Suprapubic skin (tissue), 3 donors: ENCODE measurements at regions not wholly inside any gene's neighbourhood (a gene's known extent, or its start where the extent isn't known, plus 50 kb on each side); places are given as distances from the start of the nearest gene placed in this dataset.

Source experiments
- POLR2A ChIP-seq, 2 donors: fragments of 450-650 bp; IDR thresholded peaks; one replicate each; pipeline ENCODE4 v1.6.1; 2017; ENCODE audit warnings: antibody characterized with exemption in 2 of 2, mild to moderate bottlenecking in 2 of 2, moderate library complexity in 2 of 2
- TF ChIP-seq, protein P1 (sequence below), 2 donors: fragments of 200-600 bp in 1 of 2; fragments of 450-650 bp in 1 of 2; sonication (generic) in 1 of 2; IDR thresholded peaks; one replicate each; pipeline ENCODE4 v1.5.1; 2016 to 2019; ENCODE audit warnings: antibody characterized with exemption in 2 of 2, mild to moderate bottlenecking in 1 of 2, moderate library complexity in 1 of 2

DNA sequence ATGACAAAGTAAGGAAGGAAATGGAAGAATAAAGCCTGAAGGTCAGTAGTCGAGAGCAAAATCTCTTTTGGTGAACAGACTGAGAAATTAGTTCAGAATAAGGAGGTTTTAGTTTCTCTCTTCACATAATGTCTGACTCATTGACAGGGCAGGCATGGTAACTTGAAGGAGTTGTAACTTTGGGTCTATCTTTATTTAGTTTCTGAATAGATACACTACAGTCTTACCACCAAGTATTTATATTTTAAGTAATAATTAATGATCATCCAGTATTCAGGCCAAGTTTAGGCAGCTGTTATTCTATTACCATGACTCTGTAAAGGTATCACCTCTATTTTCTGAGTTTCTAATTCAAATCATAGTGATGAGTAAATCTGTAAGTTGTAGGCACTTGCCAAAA is 219.9 kb downstream of the SPRY2 start:
- no peak for TF ChIP-seq POLR2A (IDR thresholded peaks at IDR 0.05)
- TF ChIP-seq, protein P1, sequence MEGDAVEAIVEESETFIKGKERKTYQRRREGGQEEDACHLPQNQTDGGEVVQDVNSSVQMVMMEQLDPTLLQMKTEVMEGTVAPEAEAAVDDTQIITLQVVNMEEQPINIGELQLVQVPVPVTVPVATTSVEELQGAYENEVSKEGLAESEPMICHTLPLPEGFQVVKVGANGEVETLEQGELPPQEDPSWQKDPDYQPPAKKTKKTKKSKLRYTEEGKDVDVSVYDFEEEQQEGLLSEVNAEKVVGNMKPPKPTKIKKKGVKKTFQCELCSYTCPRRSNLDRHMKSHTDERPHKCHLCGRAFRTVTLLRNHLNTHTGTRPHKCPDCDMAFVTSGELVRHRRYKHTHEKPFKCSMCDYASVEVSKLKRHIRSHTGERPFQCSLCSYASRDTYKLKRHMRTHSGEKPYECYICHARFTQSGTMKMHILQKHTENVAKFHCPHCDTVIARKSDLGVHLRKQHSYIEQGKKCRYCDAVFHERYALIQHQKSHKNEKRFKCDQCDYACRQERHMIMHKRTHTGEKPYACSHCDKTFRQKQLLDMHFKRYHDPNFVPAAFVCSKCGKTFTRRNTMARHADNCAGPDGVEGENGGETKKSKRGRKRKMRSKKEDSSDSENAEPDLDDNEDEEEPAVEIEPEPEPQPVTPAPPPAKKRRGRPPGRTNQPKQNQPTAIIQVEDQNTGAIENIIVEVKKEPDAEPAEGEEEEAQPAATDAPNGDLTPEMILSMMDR (IDR thresholded peaks at IDR 0.05), result no peak
